SK-N-SH (cell line): ENCODE measurements at regions not wholly inside any gene's neighbourhood (a gene's known extent, or its start where the extent isn't known, plus 50 kb on each side); places are given as distances from the start of the nearest gene placed in this dataset.

Experiments used
- CHD2 ChIP-seq: fragments of 150-350 bp; IDR thresholded peaks from 2 replicates; pipeline ENCODE4 v1.6.1; 2018; ENCODE audit warnings: low read length; ENCODE audit not compliant: partially characterized antibody
- EP300 ChIP-seq, 2 experiments: IDR thresholded peaks; 2 replicates each; pipeline versions ENCODE4 v1.4.0 to v1.6.1; 2012; ENCODE audit warnings: borderline replicate concordance in 1 of 2, low read depth in 1 of 2, low read length in 1 of 2
- FOXJ3 ChIP-seq: sonication (generic); formaldehyde crosslinking; IDR thresholded peaks from 2 replicates; pipeline ENCODE4 v1.5.1; 2020; ENCODE audit warnings: mild to moderate bottlenecking, missing genetic modification reagents
- MXI1 ChIP-seq: IDR thresholded peaks from 2 replicates; pipeline ENCODE4 v1.6.1; 2012; ENCODE audit warnings: mild to moderate bottlenecking, low read depth, low read length, improper control_type of control experiment
- RAD21 ChIP-seq: IDR thresholded peaks from 2 replicates; pipeline ENCODE4 v1.6.1; 2012; ENCODE audit warnings: mild to moderate bottlenecking, low read length
- REST ChIP-seq: IDR thresholded peaks from 2 replicates; pipeline ENCODE4 v1.6.1; 2012; ENCODE audit warnings: mild to moderate bottlenecking, low read depth, low read length, moderate library complexity

- TF ChIP-seq REST (no peak), CHD2 (no peak), FOXJ3 (CRISPR knock-in tag) (no peak), RAD21 (no peak), MXI1 (no peak), EP300 (IDR thresholded peaks at IDR 0.05; ENCODE audit: borderline replicate concordance in 1 of 2, low read depth in 1 of 2, low read length in 1 of 2) (no peak)
Measured at GRCh38 chr5:6914347-6914746, 201.1 kb downstream of the TENT4A start.
